Hepatocyte (in vitro differentiated cells): ENCODE measurements at regions not wholly inside any gene's neighbourhood (a gene's known extent, or its start where the extent isn't known, plus 50 kb on each side); places are given as distances from the start of the nearest gene placed in this dataset.

ENCODE experiments used
- CTCF ChIP-seq: fragments of 200-600 bp; sonication (generic); IDR thresholded peaks from 2 replicates; pipeline ENCODE4 v1.5.1; 2016; ENCODE audit warnings: antibody characterized with exemption, mild to moderate bottlenecking; ENCODE audit not compliant: poor library complexity
- EZH2 ChIP-seq: fragments of 200-600 bp; sonication (generic); IDR thresholded peaks from 2 replicates; pipeline ENCODE4 v1.6.1; 2016; ENCODE audit warnings: antibody characterized with exemption, mild to moderate bottlenecking, borderline replicate concordance
- EZH2phosphoT487 ChIP-seq: fragments of 200-600 bp; sonication (generic); IDR thresholded peaks from one replicate; pipeline ENCODE4 v1.6.1; 2018; ENCODE audit warnings: antibody characterized with exemption, mild to moderate bottlenecking, low read depth, moderate library complexity; ENCODE audit not compliant: unreplicated experiment, severe bottlenecking

GRCh38 chr2:149915151-149915550 is 327.6 kb upstream of the MMADHC start:
- no peak for TF ChIP-seq CTCF
- no peak for TF ChIP-seq EZH2
- TF ChIP-seq EZH2phosphoT487 = no peak
